ENCODE measurements at regions not wholly inside any gene's neighbourhood (a gene's known extent, or its start where the extent isn't known, plus 50 kb on each side); places are given as distances from the start of the nearest gene placed in this dataset.

- no peak for DNase-seq (ENCODE audit: low spot score)
- no peak for TF ChIP-seq CTCF (IDR thresholded peaks at IDR 0.05; ENCODE audit: unreplicated experiment)
- Mint-ChIP-seq H3K4me3 (ENCODE audit: unreplicated experiment) (no peak overlapping the region), H3K27me3 (ENCODE audit: unreplicated experiment) (no peaks in the 10 kb centered on the region), H3K27ac (ENCODE audit: unreplicated experiment) (no peak overlapping the region), H3K36me3 (ENCODE audit: low read depth, unreplicated experiment) (no peaks in the 10 kb centered on the region), H3K9me3 (ENCODE audit: unreplicated experiment) (no peaks in the 10 kb centered on the region), H3K4me1 (ENCODE audit: unreplicated experiment) (peaks cover 5% of the 10 kb centered on the region)
These were observed 880.4 kb upstream of the AGA start for GRCh38 chr4:178322524-178323183.

- TF ChIP-seq CTCF (IDR thresholded peaks at IDR 0.05; ENCODE audit: unreplicated experiment) = no peak
- Mint-ChIP-seq H3K4me1 (ENCODE audit: unreplicated experiment) (peaks cover 3% of the 10 kb centered on the region), H3K9me3 (ENCODE audit: unreplicated experiment) (no peaks in the 10 kb centered on the region), H3K4me3 (ENCODE audit: unreplicated experiment) (no peak overlapping the region), H3K36me3 (ENCODE audit: low read depth, unreplicated experiment) (no peaks in the 10 kb centered on the region), H3K27me3 (ENCODE audit: unreplicated experiment) (no peaks in the 10 kb centered on the region), H3K27ac (ENCODE audit: unreplicated experiment) (no peak overlapping the region)
- DNase-seq (ENCODE audit: low spot score) = no peak
These were observed 887.1 kb upstream of the AGA start for GRCh38 chr4:178329226-178329872.

- no peaks in the 10 kb centered on the region for H3K36me3 Mint-ChIP-seq (ENCODE audit: low read depth, unreplicated experiment)
- H3K4me3 Mint-ChIP-seq (ENCODE audit: unreplicated experiment) = no peak overlapping the region
- H3K9me3 Mint-ChIP-seq (ENCODE audit: unreplicated experiment) = no peaks in the 10 kb centered on the region
- no peak for DNase-seq (ENCODE audit: low spot score)
- no peaks in the 10 kb centered on the region for H3K27me3 Mint-ChIP-seq (ENCODE audit: unreplicated experiment)
- no peak for TF ChIP-seq CTCF (IDR thresholded peaks at IDR 0.05; ENCODE audit: unreplicated experiment)
- no peak overlapping the region for H3K27ac Mint-ChIP-seq (ENCODE audit: unreplicated experiment)
- peaks cover 3% of the 10 kb centered on the region for H3K4me1 Mint-ChIP-seq (ENCODE audit: unreplicated experiment)
These were observed 891.1 kb upstream of the AGA start for GRCh38 chr4:178333355-178333754.

GRCh38 chr4:178339769-178340168, 897.5 kb upstream of the AGA start:
- no peaks in the 10 kb centered on the region for H3K4me1 Mint-ChIP-seq (ENCODE audit: unreplicated experiment)
- H3K9me3 Mint-ChIP-seq (ENCODE audit: unreplicated experiment) = no peaks in the 10 kb centered on the region
- no peaks in the 10 kb centered on the region for H3K36me3 Mint-ChIP-seq (ENCODE audit: low read depth, unreplicated experiment)

More at GRCh38 chr4:178339769-178340168, 897.5 kb upstream of the AGA start:
- TF ChIP-seq CTCF (IDR thresholded peaks at IDR 0.05; ENCODE audit: unreplicated experiment) = no peak
- Mint-ChIP-seq H3K4me3 (ENCODE audit: unreplicated experiment) (no peak overlapping the region), H3K27me3 (ENCODE audit: unreplicated experiment) (no peaks in the 10 kb centered on the region), H3K27ac (ENCODE audit: unreplicated experiment) (no peak overlapping the region)
- no peak for DNase-seq (ENCODE audit: low spot score)

All from endothelial cell (in vitro differentiated cells).